GM23338 (cell line): ENCODE measurements at regions not wholly inside any gene's neighbourhood (a gene's known extent, or its start where the extent isn't known, plus 50 kb on each side); places are given as distances from the start of the nearest gene placed in this dataset.

Experiments used
- ATAC-seq: fragments of 200-7000 bp; cut with Tn5 transposase; 3 replicates; pipeline ENCODE4 v1.9.1; 2020
- DNase-seq: peaks from one replicate; pipeline ENCODE4 v3.0.0-alpha.2; 2015; ENCODE audit warnings: low spot score
- H2AFZ ChIP-seq: fragments of 200-600 bp; sonication (generic); 2 replicates; pipeline ENCODE4 v1.8.0; 2016; ENCODE audit warnings: antibody characterized with exemption, mild to moderate bottlenecking, moderate library complexity
- H3F3A ChIP-seq: fragments of 200-600 bp; sonication (generic); replicated peaks from 2 replicates; pipeline ENCODE4 v1.8.0; 2017; ENCODE audit warnings: antibody characterized with exemption, mixed run types, low read depth
- H3K27ac ChIP-seq: fragments of 200-600 bp; sonication (generic); 2 replicates; pipeline ENCODE4 v1.6.1; 2016; ENCODE audit warnings: low read depth
- H3K27me3 ChIP-seq: fragments of 200-600 bp; sonication (generic); 2 replicates; pipeline ENCODE4 v1.8.0; 2016; ENCODE audit warnings: mild to moderate bottlenecking, mixed run types, moderate library complexity; ENCODE audit not compliant: insufficient read depth
- H3K36me3 ChIP-seq: fragments of 200-600 bp; sonication (generic); 2 replicates; pipeline ENCODE4 v1.8.0; 2016; ENCODE audit warnings: mild to moderate bottlenecking; ENCODE audit not compliant: insufficient read depth
- H3K4me1 ChIP-seq: fragments of 200-600 bp; sonication (generic); 2 replicates; pipeline ENCODE4 v1.8.0; 2016; ENCODE audit warnings: mild to moderate bottlenecking, moderate library complexity; ENCODE audit not compliant: insufficient read depth
- H3K4me2 ChIP-seq: fragments of 200-600 bp; sonication (generic); 2 replicates; pipeline ENCODE4 v1.7.1; 2017; ENCODE audit warnings: mixed run types
- H3K4me3 ChIP-seq: fragments of 200-600 bp; sonication (generic); 2 replicates; pipeline ENCODE4 v1.6.1; 2016; ENCODE audit warnings: mixed run types
- H3K79me2 ChIP-seq: fragments of 200-600 bp; sonication (generic); replicated peaks from 2 replicates; pipeline ENCODE4 v1.8.0; 2017; ENCODE audit warnings: mild to moderate bottlenecking; ENCODE audit not compliant: insufficient read depth
- H3K9me2 ChIP-seq: fragments of 200-600 bp; sonication (generic); 2 replicates; pipeline ENCODE4 v1.8.0; 2017; ENCODE audit not compliant: insufficient read depth
- H4K20me1 ChIP-seq: fragments of 200-600 bp; sonication (generic); replicated peaks from 2 replicates; pipeline ENCODE4 v1.8.0; 2017; ENCODE audit warnings: mild to moderate bottlenecking; ENCODE audit not compliant: insufficient read depth
- H3K27ac Mint-ChIP-seq: 2 replicates; pipeline ENCODE4 v1.8.0; 2020; ENCODE audit warnings: inconsistent platforms, mild to moderate bottlenecking, moderate library complexity, mixed read lengths
- H3K27me3 Mint-ChIP-seq: 3 replicates; pipeline ENCODE4 v1.8.0; 2022; ENCODE audit warnings: low read depth, mild to moderate bottlenecking, moderate library complexity, mixed read lengths, inconsistent platforms; ENCODE audit not compliant: insufficient read depth, poor library complexity
- H3K36me3 Mint-ChIP-seq: 3 replicates; pipeline ENCODE4 v1.8.0; 2021; ENCODE audit warnings: low read depth, mild to moderate bottlenecking, inconsistent platforms, moderate library complexity, mixed read lengths
- H3K4me1 Mint-ChIP-seq: 3 replicates; pipeline ENCODE4 v1.8.0; 2020; ENCODE audit warnings: mild to moderate bottlenecking, inconsistent platforms, mixed read lengths
- H3K4me3 Mint-ChIP-seq: 3 replicates; pipeline ENCODE4 v1.8.0; 2021; ENCODE audit warnings: moderate library complexity, mild to moderate bottlenecking, inconsistent platforms, mixed read lengths
- H3K9me3 Mint-ChIP-seq: 3 replicates; pipeline ENCODE4 v1.8.0; 2020; ENCODE audit warnings: moderate library complexity, mild to moderate bottlenecking, inconsistent platforms, mixed read lengths
- EZH2 ChIP-seq: fragments of 200-600 bp; sonication (generic); IDR thresholded peaks from one replicate; pipeline ENCODE4 v1.8.0; 2017; ENCODE audit warnings: antibody characterized with exemption, mild to moderate bottlenecking, low read depth; ENCODE audit not compliant: unreplicated experiment
- EZH2phosphoT487 ChIP-seq: fragments of 200-600 bp; sonication (generic); IDR thresholded peaks from one replicate; pipeline ENCODE4 v1.8.1; 2018; ENCODE audit warnings: antibody characterized with exemption; ENCODE audit not compliant: unreplicated experiment
- NANOG ChIP-seq: IDR thresholded peaks from 2 replicates; pipeline ENCODE4 v1.6.1; 2016; ENCODE audit warnings: antibody characterized with exemption, borderline replicate concordance
- POLR2AphosphoS5 ChIP-seq: IDR thresholded peaks from 2 replicates; pipeline ENCODE4 v1.6.1; 2016; ENCODE audit warnings: antibody characterized with exemption, low read depth
- STAT1 ChIP-seq: IDR thresholded peaks from one replicate; pipeline ENCODE4 v1.6.1; 2016; ENCODE audit warnings: antibody characterized with exemption; ENCODE audit not compliant: unreplicated experiment
- ZNF114 ChIP-seq: fragments of 250-450 bp; sonication (Bioruptor Pico); IDR thresholded peaks from 2 replicates; pipeline ENCODE4 v1.5.0; 2020; ENCODE audit warnings: mild to moderate bottlenecking, moderate library complexity
- ZNF331 ChIP-seq: fragments of 250-450 bp; sonication (Bioruptor Pico); IDR thresholded peaks from 2 replicates; pipeline ENCODE4 v1.5.0; 2020; ENCODE audit warnings: low read depth, mild to moderate bottlenecking, moderate library complexity
- TF ChIP-seq, protein P1 (sequence below): fragments of 250-450 bp; sonication (Bioruptor Pico); IDR thresholded peaks from 2 replicates; pipeline ENCODE4 v1.5.0; 2020; ENCODE audit warnings: mild to moderate bottlenecking, moderate library complexity

DNA sequence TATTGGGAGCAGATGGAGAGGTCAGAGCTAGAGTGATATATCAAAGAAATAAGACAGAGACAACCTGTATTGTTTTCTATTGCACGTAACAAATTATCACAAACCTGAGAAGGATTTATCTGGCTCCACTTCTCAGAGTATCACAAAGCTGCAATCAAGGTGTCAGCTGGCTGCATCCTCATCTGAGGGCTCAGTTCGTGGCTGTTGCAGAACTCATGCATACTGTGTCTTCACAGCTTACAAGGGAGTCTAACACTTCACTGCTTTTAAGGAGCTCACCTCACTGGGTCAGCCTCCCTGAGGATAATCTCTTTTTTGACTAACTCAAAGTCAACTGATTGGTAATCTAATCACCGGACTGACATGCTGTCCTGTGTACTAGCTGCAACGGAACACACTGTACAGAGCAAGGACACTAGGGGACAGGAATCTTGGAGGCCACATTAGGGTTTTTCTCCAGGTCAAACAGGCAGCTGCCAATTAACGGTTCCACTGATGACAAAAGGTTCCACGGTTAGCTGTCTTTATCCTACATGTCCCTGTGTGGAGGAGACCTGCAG lies 1006.8 kb upstream of the SEMA6D start (continued):
- TF ChIP-seq, protein P1, sequence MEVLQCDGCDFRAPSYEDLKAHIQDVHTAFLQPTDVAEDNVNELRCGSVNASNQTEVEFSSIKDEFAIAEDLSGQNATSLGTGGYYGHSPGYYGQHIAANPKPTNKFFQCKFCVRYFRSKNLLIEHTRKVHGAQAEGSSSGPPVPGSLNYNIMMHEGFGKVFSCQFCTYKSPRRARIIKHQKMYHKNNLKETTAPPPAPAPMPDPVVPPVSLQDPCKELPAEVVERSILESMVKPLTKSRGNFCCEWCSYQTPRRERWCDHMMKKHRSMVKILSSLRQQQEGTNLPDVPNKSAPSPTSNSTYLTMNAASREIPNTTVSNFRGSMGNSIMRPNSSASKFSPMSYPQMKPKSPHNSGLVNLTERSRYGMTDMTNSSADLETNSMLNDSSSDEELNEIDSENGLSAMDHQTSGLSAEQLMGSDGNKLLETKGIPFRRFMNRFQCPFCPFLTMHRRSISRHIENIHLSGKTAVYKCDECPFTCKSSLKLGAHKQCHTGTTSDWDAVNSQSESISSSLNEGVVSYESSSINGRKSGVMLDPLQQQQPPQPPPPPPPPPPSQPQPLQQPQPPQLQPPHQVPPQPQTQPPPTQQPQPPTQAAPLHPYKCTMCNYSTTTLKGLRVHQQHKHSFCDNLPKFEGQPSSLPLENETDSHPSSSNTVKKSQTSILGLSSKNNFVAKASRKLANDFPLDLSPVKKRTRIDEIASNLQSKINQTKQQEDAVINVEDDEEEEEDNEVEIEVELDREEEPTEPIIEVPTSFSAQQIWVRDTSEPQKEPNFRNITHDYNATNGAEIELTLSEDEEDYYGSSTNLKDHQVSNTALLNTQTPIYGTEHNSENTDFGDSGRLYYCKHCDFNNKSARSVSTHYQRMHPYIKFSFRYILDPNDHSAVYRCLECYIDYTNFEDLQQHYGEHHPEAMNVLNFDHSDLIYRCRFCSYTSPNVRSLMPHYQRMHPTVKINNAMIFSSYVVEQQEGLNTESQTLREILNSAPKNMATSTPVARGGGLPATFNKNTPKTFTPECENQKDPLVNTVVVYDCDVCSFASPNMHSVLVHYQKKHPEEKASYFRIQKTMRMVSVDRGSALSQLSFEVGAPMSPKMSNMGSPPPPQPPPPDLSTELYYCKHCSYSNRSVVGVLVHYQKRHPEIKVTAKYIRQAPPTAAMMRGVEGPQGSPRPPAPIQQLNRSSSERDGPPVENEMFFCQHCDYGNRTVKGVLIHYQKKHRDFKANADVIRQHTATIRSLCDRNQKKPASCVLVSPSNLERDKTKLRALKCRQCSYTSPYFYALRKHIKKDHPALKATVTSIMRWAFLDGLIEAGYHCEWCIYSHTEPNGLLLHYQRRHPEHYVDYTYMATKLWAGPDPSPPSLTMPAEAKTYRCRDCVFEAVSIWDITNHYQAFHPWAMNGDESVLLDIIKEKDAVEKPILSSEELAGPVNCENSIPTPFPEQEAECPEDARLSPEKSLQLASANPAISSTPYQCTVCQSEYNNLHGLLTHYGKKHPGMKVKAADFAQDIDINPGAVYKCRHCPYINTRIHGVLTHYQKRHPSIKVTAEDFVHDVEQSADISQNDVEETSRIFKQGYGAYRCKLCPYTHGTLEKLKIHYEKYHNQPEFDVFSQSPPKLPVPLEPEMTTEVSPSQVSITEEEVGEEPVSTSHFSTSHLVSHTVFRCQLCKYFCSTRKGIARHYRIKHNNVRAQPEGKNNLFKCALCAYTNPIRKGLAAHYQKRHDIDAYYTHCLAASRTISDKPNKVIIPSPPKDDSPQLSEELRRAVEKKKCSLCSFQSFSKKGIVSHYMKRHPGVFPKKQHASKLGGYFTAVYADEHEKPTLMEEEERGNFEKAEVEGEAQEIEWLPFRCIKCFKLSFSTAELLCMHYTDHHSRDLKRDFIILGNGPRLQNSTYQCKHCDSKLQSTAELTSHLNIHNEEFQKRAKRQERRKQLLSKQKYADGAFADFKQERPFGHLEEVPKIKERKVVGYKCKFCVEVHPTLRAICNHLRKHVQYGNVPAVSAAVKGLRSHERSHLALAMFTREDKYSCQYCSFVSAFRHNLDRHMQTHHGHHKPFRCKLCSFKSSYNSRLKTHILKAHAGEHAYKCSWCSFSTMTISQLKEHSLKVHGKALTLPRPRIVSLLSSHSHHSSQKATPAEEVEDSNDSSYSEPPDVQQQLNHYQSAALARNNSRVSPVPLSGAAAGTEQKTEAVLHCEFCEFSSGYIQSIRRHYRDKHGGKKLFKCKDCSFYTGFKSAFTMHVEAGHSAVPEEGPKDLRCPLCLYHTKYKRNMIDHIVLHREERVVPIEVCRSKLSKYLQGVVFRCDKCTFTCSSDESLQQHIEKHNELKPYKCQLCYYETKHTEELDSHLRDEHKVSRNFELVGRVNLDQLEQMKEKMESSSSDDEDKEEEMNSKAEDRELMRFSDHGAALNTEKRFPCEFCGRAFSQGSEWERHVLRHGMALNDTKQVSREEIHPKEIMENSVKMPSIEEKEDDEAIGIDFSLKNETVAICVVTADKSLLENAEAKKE = no peak
- no peak for TF ChIP-seq EZH2
- TF ChIP-seq ZNF114 = no peak
- TF ChIP-seq NANOG = no peak

DNA sequence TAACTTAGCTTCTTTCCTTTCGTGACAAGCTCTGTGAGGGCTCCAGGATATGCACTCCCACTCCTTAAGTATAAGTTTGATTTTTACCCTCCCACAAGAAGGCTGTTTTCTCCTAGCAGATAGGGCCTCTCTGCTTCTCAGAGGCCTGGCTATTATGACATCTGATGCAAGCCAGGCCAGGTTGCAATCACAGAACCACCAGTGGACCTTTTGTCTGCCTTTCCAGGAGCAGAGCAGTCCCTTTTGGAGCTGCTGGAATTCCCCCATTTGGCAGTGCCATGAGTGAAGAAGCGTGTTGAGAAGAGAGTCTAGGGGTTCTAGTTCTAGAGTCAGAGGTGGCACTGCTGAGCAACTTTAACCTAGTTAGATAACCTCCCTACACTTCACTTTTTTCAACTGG lies 1004.3 kb upstream of the SEMA6D start:
- Mint-ChIP-seq H3K27ac (no peak overlapping the region), H3K27me3 (no peaks in the 10 kb centered on the region)
- H3F3A ChIP-seq = no peaks in the 10 kb centered on the region

More for the DNA sequence above, 1004.3 kb upstream of the SEMA6D start:
- H2AFZ ChIP-seq = no peak overlapping the region
- no peak overlapping the region for H3K4me3 Mint-ChIP-seq
- H3K4me3 ChIP-seq = no peak overlapping the region
- peaks cover 54% of the 10 kb centered on the region for H3K9me3 Mint-ChIP-seq
- no peak for ATAC-seq
- H3K4me2 ChIP-seq = no peak overlapping the region
- peaks cover 6% of the 10 kb centered on the region for H3K9me2 ChIP-seq
- H3K36me3 ChIP-seq = no peaks in the 10 kb centered on the region
- H4K20me1 ChIP-seq = no peaks in the 10 kb centered on the region
- DNase-seq = no peak
- no peaks in the 10 kb centered on the region for H3K79me2 ChIP-seq
- no peaks in the 10 kb centered on the region for H3K36me3 Mint-ChIP-seq
- no peaks in the 10 kb centered on the region for H3K4me1 Mint-ChIP-seq
- H3K27ac ChIP-seq = no peak overlapping the region
- H3K4me1 ChIP-seq = no peaks in the 10 kb centered on the region
- H3K27me3 ChIP-seq = no peaks in the 10 kb centered on the region
- TF ChIP-seq POLR2AphosphoS5 (no peak), EZH2 (no peak), NANOG (no peak), ZNF331 (no peak), STAT1 (no peak), EZH2phosphoT487 (no peak)
